SU-DHL-6 (cell line): ENCODE measurements at regions not wholly inside any gene's neighbourhood (a gene's known extent, or its start where the extent isn't known, plus 50 kb on each side); places are given as distances from the start of the nearest gene placed in this dataset.

Source experiments
- EZH2phosphoT487 ChIP-seq: fragments of 200-600 bp; sonication (generic), shearing (Covaris generic); conservative IDR thresholded peaks from 2 replicates; pipeline ENCODE4 v1.6.1; 2018; ENCODE audit warnings: mild to moderate bottlenecking, antibody characterized with exemption, low read length, moderate library complexity, mixed read lengths
- TF ChIP-seq, protein P1 (sequence below): fragments of 200-600 bp; sonication (generic); IDR thresholded peaks from one replicate; pipeline ENCODE4 v1.5.1; 2017; ENCODE audit warnings: antibody characterized with exemption, mild to moderate bottlenecking, low read length, moderate library complexity; ENCODE audit not compliant: insufficient read depth, poor library complexity, severe bottlenecking

GRCh38 chr15:31831596-31831995, 198.7 kb upstream of the CHRNA7 start:
- TF ChIP-seq, protein P1, sequence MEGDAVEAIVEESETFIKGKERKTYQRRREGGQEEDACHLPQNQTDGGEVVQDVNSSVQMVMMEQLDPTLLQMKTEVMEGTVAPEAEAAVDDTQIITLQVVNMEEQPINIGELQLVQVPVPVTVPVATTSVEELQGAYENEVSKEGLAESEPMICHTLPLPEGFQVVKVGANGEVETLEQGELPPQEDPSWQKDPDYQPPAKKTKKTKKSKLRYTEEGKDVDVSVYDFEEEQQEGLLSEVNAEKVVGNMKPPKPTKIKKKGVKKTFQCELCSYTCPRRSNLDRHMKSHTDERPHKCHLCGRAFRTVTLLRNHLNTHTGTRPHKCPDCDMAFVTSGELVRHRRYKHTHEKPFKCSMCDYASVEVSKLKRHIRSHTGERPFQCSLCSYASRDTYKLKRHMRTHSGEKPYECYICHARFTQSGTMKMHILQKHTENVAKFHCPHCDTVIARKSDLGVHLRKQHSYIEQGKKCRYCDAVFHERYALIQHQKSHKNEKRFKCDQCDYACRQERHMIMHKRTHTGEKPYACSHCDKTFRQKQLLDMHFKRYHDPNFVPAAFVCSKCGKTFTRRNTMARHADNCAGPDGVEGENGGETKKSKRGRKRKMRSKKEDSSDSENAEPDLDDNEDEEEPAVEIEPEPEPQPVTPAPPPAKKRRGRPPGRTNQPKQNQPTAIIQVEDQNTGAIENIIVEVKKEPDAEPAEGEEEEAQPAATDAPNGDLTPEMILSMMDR = no peak
- TF ChIP-seq EZH2phosphoT487 = no peak
